ENCODE measurements at regions not wholly inside any gene's neighbourhood (a gene's known extent, or its start where the extent isn't known, plus 50 kb on each side); places are given as distances from the start of the nearest gene placed in this dataset.

DNA sequence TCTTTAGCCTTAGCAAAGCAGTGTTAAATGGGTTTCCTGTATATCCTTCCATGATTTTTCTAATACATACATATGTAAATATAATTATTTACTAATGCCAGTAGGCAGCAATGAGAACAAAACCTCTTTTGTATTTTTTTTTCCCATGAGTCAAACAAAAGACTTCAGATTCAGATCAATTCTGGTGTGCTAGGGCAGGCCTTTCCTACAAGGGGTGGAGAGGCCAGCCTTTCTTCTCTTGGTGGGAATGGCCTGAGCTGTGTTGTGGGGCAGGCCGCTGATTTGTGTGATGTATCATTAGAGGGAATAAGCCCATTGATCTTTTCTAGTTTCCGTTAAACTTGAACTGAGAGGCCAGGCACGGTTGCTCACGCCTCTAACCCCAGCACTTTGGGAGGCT is 115.5 kb upstream of the DMRT1 start:
- no peak overlapping the region for H3K4me3 ChIP-seq
- WGBS, 5 donors, result 88 to 98% (median 96%) methylated on average over 4 of the region's 4 CpGs

GRCh38 chr9:727767-728166 is 113.7 kb upstream of the DMRT1 start:
- Histone ChIP-seq H3K4me1 (no peaks in the 10 kb centered on the region), H3K27me3 (replicated peaks in 1 of 7) (no peaks in the 10 kb centered on the region), H3K36me3 (peaks cover 0 to 30% (median 0%) of the 10 kb centered on the region in 6 donors), H3K4me3 (no peak overlapping the region), H3K27ac (no peak overlapping the region), H3K9me3 (no peaks in the 10 kb centered on the region)
- intact Hi-C loops (cut with DNase I; ENCODE audit: low total_unique reads), result no loop called here
- WGBS, 5 donors, result 66 to 90% (median 69%) methylated on average over 1 of the region's 1 CpG
- TF ChIP-seq, protein P1, sequence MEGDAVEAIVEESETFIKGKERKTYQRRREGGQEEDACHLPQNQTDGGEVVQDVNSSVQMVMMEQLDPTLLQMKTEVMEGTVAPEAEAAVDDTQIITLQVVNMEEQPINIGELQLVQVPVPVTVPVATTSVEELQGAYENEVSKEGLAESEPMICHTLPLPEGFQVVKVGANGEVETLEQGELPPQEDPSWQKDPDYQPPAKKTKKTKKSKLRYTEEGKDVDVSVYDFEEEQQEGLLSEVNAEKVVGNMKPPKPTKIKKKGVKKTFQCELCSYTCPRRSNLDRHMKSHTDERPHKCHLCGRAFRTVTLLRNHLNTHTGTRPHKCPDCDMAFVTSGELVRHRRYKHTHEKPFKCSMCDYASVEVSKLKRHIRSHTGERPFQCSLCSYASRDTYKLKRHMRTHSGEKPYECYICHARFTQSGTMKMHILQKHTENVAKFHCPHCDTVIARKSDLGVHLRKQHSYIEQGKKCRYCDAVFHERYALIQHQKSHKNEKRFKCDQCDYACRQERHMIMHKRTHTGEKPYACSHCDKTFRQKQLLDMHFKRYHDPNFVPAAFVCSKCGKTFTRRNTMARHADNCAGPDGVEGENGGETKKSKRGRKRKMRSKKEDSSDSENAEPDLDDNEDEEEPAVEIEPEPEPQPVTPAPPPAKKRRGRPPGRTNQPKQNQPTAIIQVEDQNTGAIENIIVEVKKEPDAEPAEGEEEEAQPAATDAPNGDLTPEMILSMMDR (IDR thresholded peaks at IDR 0.05 in 8 of 11, conservative IDR thresholded peaks at IDR 0.05 in 3 of 11), result no peak
- TF ChIP-seq POLR2A (IDR thresholded peaks at IDR 0.05), result no peak
- no peak for TF ChIP-seq POLR2AphosphoS5 (IDR thresholded peaks at IDR 0.05)
- no peak for DNase-seq

More for the DNA sequence above, 115.5 kb upstream of the DMRT1 start:
- DNase-seq, result no peak
- Histone ChIP-seq H3K9me3 (no peaks in the 10 kb centered on the region), H3K4me1 (no peaks in the 10 kb centered on the region), H3K27me3 (replicated peaks in 1 of 7) (no peaks in the 10 kb centered on the region), H3K36me3 (peaks cover 0 to 13% (median 0%) of the 10 kb centered on the region in 6 donors), H3K27ac (no peak overlapping the region)
- no peak for TF ChIP-seq POLR2A (IDR thresholded peaks at IDR 0.05)
- TF ChIP-seq, protein P1 (IDR thresholded peaks at IDR 0.05 in 8 of 11, conservative IDR thresholded peaks at IDR 0.05 in 3 of 11), result no peak
- intact Hi-C loops (cut with DNase I; ENCODE audit: low total_unique reads), result no loop called here

- Histone ChIP-seq H3K27me3 (replicated peaks in 1 of 7) (no peaks in the 10 kb centered on the region), H3K9me3 (no peaks in the 10 kb centered on the region), H3K4me3 (no peak overlapping the region), H3K4me1 (no peaks in the 10 kb centered on the region), H3K27ac (no peak overlapping the region), H3K36me3 (peaks cover 0 to 30% (median 0%) of the 10 kb centered on the region in 6 donors)
- no peak for TF ChIP-seq POLR2A (IDR thresholded peaks at IDR 0.05)
- TF ChIP-seq, protein P1 (IDR thresholded peaks at IDR 0.05 in 8 of 11, conservative IDR thresholded peaks at IDR 0.05 in 3 of 11), result no peak
- no peak for TF ChIP-seq POLR2AphosphoS5 (IDR thresholded peaks at IDR 0.05)
- intact Hi-C loops (cut with DNase I; ENCODE audit: low total_unique reads), result no loop called here
- DNase-seq, result no peak
- 88 to 99% (median 97%) methylated on average over 2 of the region's 2 CpGs for WGBS, 5 donors
These were observed 113.0 kb upstream of the DMRT1 start for GRCh38 chr9:728535-728934.

- no peaks in the 10 kb centered on the region for H3K9me3 ChIP-seq
- WGBS, 5 donors, result 92 to 98% (median 95%) methylated on average over 8 of the region's 8 CpGs
- no peak for DNase-seq
- peaks cover 0 to 6% (median 2%) of the 10 kb centered on the region in 6 donors for H3K4me1 ChIP-seq
- H3K4me3 ChIP-seq, result no peak overlapping the region
- no peak overlapping the region for H3K27ac ChIP-seq
- TF ChIP-seq POLR2A (IDR thresholded peaks at IDR 0.05), result no peak
- no peak for TF ChIP-seq POLR2AphosphoS5 (IDR thresholded peaks at IDR 0.05)
- TF ChIP-seq, protein P1 (IDR thresholded peaks at IDR 0.05 in 8 of 11, conservative IDR thresholded peaks at IDR 0.05 in 3 of 11), result no peak
- intact Hi-C loops (cut with DNase I; ENCODE audit: low total_unique reads), result no loop called here
- no peaks in the 10 kb centered on the region for H3K27me3 ChIP-seq (replicated peaks in 1 of 7)
- peaks cover 0 to 47% (median 0%) of the 10 kb centered on the region in 6 donors for H3K36me3 ChIP-seq
These were observed 110.0 kb upstream of the DMRT1 start for GRCh38 chr9:731474-731873.
